CD4-positive, alpha-beta T cell treated with Interleukin-6 for 4 hours (primary cell): ENCODE measurements at regions not wholly inside any gene's neighbourhood (a gene's known extent, or its start where the extent isn't known, plus 50 kb on each side); places are given as distances from the start of the nearest gene placed in this dataset.
"Not testable (repeated sequence)": the region's sequence is repeated elsewhere in the genome, so short reads cannot be mapped to it uniquely, and the experiment has no call there.

Source experiments
- DNase-seq: peaks from one replicate; pipeline ENCODE4 v3.0.0-alpha.2; 2020; ENCODE audit warnings: mixed read lengths

- no peak for DNase-seq
Measured at GRCh38 chr11:15300341-15300740, 185.6 kb downstream of the INSC start.

DNA sequence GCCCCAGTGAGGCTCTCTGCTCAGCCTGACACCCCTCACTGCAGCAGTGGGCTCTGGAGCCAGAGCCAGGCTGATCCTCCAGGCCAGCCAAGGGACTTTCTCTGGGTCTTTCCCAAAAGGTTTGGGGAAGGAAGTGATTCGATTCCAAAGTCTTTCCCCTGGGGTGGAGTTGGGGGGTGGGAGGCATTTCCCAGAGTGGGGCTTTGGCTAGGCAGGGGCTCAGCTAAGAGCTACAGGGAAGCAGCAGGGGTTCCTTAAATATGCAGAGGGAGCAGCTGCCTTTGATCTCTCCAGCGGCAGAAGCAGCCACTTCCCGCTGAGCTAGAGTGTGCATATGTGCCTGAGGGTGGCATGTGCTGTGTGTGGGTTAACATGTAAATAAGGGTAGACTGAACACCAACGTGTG, 192.9 kb downstream of the INSC start:
- no peak for DNase-seq

DNA sequence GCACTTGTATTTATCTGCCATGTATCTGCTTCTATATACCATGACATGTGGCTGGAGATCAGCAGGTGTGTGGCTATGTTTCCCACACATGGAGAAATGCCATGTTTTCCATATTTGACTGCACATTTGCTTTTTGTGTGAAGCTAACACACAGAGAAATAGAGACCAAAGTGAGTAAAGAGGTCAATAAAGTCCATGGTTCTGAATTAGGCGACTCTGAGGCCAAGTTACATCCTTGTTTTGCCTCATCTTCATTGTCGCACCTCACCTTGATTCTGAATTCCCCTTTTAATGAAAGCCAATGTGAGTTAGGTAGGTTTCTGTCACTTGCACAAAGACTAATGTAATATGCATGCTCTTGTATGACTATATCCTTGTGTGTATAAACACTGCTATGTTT, 194.1 kb downstream of the INSC start:
- DNase-seq: no peak

GRCh38 chr11:15309296-15309695, 194.6 kb downstream of the INSC start:
- DNase-seq: no peak

- DNase-seq: no peak
Measured at GRCh38 chr11:15313862-15314261, 199.1 kb downstream of the INSC start.

- DNase-seq: no peak
Measured at GRCh38 chr11:15318814-15319213, 204.1 kb downstream of the INSC start.

- DNase-seq: no peak
Measured at GRCh38 chr11:15326520-15326919, 211.8 kb downstream of the INSC start.

- DNase-seq: no peak
Measured at GRCh38 chr11:15327786-15328231, 213.1 kb downstream of the INSC start.

DNA sequence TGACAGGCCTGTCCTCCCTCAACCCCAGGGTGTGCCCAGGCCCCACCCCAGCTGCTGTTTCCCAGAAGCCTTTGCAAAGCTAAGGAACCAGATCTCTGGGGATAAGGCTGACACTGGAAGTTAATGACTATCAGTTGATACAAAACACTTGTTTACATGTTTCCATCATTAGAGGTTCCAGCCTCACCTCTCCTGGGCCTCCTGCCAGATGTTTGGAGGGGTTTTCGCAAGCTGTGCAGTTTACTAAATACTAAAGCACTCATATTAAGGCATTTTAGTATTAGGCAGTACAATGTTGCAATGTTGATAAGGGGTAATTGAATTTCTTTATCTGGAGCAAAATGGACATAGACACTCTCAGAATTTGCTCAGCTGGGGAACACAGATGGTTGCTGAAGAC, 218.7 kb downstream of the INSC start:
- DNase-seq: no peak

- no peak for DNase-seq
Measured at GRCh38 chr11:15334766-15335165, 220.0 kb downstream of the INSC start.

DNA sequence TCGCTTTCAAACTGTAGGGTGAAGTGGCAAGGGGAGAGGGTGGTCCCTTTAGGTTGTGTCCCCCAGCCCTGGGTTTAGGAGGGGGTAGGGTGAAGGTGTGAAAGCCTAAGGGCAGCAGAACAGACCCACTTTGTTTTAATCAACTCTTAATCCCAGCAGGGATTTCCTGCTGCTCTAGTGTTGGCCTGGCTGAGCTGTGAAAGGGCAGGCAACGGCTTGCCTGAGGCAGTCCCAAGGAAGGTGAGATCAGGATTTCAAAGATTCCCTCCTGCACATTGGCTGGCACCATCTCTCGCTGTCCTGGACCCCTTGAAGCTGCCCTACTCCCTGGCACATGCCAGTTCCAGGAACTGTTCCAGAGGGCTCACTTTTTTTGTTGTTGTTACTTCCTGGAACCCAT, 221.3 kb downstream of the INSC start:
- DNase-seq: no peak

DNA sequence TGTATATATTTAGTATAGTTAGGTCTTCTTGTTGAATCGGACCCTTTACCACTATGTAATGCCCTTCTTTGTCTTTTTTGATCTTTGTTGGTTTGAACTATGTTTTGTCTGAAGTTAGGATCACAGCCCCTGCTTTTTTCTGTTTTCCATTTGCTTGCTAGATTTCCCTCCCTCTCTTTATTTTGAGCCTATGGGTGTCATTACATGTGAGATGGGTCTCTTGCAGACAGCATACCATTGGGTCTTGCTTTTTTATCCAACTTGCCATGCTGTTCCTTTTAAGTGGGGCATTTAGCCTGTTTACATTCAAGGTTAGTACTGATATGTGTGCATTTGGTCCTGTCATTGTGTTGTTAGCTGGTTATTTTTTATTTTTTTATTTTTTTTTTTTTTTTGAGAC, 224.6 kb downstream of the INSC start:
- DNase-seq: no peak

DNA sequence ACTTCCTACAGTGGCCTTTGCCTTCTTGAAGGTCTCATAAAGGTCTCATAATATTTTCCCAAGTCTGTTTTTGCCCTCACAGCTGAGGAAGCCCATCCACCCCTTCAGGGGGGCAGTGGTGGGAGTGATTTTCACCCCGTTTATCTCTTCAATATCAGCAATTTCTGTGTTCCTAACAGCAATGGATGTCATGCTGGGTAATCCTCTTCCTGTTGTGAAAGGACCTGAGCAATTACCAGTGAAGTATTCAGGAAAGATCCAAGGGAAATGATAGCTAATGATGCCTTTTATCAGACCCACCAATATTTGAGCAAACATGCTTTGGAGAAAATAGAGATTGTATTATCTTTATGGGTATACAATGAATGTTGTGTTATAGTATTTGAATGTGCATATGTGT, 226.9 kb downstream of the INSC start:
- DNase-seq: no peak

DNA sequence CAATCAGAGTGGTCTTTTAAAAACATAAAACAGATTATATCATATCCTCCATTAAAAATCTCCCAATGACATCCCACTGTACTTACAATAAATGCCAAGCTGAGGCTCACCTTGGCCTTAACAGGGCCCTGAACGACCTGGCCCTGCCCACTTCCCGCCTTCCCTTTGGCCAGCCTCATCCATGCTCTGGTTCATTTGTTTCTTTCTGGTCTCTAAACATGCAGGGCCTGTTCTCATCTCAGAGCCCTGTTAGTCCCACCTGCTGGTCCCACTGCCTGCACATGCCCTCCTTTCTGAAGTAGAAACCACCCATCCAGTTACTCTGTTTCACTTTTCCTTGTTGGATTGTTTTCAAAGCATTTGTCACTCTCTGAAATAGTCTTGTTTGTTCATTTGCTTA, 227.4 kb downstream of the INSC start:
- no peak for DNase-seq

DNA sequence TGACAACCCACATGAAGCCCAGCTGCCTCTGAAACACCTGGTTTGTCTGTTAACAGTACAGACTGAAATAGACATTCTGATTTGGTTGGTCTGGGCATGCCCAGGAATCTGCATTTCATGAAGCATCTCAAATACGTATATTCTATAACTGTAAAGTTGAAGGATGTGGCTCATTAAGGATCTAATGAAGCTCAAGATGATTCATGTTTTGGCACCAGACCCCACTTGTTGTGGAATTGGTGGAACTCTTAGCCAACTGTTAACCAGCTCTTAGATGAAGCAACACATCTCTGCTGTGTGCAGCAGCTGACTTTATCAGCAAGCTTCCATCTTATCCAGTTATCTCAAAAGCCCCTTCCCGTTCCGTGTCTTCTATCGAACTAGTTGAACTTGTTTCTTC, 232.2 kb downstream of the INSC start:
- DNase-seq: no peak

DNA sequence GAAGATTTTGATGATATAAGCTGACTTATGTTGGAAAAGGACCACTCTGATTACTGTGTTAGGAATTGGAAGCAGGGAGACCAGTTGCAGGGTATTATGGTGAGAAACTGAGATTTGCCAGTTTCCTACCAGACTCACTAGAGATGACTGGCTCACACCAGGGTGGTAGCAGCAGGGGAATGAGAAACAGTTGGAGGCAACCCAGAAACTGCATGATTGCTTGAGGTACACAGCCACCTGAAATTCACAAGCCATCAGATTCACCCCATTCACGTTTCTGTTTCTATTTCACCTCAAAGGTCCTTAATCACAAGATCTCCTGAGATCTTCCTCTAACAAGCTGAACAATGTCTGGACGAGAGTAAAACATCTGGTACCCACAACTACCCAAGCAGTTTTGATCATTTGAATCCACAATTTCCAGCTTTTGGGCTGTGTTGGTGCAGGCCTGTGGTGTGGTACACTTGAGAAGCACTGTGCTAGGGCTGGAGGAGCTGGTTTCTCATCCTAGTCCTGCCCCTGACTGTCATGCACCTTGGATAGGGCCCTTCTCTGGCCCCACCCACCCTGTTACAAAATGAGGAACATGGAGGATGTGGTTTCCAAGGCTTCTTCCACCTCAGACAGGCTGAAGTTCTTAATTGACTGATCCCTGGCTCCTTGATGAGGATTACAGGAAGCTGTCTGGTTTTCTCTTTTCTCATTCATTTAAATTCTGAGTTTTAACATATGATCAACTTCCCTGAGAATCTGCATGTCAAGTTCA, 233.4 kb downstream of the INSC start:
- DNase-seq: no peak

DNA sequence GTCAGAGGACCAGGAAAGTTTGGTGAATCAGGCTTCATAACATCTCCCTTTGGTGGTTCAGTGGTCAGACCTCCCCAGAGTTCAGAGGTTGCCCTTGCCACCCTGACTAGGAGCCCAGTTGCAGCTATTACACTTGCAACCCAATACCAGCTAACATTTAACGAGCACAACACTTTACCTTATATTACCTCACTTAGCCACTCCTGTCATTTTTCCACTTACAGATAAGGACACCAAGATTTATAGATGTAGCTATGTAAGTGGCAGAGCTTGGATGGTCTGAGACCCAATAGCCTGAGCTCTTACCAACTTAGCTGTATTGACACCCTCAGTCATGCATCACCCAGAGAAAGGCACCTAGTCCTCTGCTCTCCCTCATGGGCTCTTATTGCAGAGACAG, 234.7 kb downstream of the INSC start:
- no peak for DNase-seq

- no peak for DNase-seq
Measured at GRCh38 chr11:15361316-15361715, 246.6 kb downstream of the INSC start.

- not testable (repeated sequence) for DNase-seq
Measured at GRCh38 chr11:15365286-15365685, 250.6 kb downstream of the INSC start.

DNA sequence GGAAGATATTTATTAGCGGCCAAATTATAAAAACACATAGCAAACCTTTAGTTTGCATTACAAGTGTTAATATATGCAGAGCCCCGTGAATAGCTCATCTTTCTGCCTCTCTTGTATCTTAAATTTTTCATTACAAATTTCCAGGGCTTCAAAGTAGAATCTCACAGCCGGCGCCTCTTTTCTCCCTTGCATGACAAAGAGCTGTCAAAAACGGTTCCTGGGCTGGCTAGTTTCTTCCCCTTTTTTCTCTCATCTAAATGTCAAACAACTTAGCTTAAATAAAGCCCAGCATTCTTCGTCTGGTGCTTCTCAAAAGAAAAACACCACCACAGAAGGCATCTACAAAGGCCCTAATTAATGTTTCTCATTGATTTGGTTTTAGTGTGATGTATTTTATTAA, 253.0 kb downstream of the INSC start:
- no peak for DNase-seq

- no peak for DNase-seq
Measured at GRCh38 chr11:15370495-15371147, 255.9 kb downstream of the INSC start.

- no peak for DNase-seq
Measured at GRCh38 chr11:15371533-15371932, 256.8 kb downstream of the INSC start.

DNA sequence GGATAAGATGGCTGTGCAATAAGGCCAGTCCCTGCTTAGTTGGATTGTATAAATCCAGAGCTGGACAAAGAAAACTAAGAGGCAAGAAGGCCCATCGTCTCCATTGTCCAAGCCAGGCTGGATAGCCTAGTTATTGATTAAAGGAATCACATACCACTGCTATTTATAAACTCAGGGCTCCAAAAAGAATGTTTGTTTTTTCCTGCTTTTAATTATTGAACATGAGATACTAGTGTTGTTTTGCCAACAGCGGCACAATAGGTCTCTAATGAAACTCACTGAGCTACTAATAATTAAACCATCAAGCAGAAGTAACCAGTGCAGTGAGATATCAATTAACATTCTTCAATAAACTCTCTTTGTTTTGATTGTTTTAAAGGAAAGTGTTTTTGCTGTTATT, 259.7 kb downstream of the INSC start:
- no peak for DNase-seq

DNA sequence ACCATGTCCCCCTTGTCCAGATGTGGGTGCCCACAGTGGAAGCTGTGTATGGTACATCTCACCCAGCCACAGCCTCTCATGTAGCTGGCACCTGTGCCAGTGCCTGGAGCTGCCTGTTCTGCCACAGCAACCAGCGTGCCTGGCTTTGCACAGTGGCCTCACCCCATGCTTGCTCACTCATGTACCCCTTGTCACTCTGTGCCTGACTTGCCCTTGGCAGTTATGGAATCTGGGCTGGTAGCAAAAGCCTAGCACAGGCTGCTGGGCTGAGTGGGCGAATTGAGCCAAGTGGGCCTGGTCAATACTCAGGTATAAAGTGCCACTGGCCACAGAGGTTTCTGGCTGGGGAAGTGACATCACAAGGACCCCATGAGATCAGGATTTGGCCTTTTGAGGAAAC, 264.2 kb downstream of the INSC start:
- no peak for DNase-seq

DNA sequence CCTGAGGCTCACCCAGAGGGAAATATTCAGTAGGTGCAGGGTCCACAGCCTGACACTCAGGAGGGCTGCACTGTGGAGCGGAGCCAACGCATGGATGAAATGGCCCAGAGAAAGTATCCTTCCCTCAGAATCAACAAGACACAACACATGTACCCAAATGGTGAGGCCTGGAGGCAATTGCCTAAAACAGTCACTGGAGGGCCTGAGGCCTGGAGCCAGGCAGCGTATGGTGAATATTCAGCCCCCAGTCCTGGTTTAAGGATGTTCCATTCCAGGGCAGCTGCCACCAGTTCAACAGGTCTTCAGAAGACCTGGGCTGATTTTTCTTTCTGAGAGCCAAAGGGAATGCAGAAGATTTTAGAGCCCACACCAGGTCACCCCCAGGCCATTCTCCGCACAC, 264.8 kb downstream of the INSC start:
- no peak for DNase-seq
